ENCODE measurements at regions not wholly inside any gene's neighbourhood (a gene's known extent, or its start where the extent isn't known, plus 50 kb on each side); places are given as distances from the start of the nearest gene placed in this dataset.
"Not testable (repeated sequence)": the region's sequence is repeated elsewhere in the genome, so short reads cannot be mapped to it uniquely, and the experiment has no call there.

DNA sequence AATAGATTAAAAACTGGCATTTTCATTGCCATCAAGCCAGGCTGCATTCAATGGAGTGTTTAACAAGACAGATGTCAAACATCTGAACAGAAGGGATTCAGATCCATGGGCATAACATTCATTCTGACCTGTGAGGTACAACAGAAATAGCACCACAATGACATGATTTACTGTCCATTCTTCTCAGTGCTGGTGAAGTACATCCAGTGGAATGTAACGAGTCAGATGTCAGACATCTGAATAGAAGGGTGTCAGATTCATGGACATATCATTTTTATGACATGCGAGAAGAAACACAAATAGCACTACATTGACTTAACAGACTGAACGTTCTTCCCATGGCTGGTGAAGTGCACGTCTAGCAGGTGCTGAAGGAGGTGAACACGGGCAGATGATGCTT, 186.4 kb downstream of the PPP4R3C start:
- TF ChIP-seq POLR2A (IDR thresholded peaks at IDR 0.05): no peak
- TF ChIP-seq, protein P1, sequence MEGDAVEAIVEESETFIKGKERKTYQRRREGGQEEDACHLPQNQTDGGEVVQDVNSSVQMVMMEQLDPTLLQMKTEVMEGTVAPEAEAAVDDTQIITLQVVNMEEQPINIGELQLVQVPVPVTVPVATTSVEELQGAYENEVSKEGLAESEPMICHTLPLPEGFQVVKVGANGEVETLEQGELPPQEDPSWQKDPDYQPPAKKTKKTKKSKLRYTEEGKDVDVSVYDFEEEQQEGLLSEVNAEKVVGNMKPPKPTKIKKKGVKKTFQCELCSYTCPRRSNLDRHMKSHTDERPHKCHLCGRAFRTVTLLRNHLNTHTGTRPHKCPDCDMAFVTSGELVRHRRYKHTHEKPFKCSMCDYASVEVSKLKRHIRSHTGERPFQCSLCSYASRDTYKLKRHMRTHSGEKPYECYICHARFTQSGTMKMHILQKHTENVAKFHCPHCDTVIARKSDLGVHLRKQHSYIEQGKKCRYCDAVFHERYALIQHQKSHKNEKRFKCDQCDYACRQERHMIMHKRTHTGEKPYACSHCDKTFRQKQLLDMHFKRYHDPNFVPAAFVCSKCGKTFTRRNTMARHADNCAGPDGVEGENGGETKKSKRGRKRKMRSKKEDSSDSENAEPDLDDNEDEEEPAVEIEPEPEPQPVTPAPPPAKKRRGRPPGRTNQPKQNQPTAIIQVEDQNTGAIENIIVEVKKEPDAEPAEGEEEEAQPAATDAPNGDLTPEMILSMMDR (IDR thresholded peaks at IDR 0.05): no peak
- WGBS, 2 donors: 51 to 62% methylated on average over 5 of the region's 5 CpGs
- DNase-seq (ENCODE audit: low spot score in 2 of 2): no peak
- H3K4me3 ChIP-seq (ENCODE audit: low read depth, poor library complexity, severe bottlenecking): no peak overlapping the region
- intact Hi-C loops (cut with DNase I; ENCODE audit: low total_unique reads): no loop called here

DNA sequence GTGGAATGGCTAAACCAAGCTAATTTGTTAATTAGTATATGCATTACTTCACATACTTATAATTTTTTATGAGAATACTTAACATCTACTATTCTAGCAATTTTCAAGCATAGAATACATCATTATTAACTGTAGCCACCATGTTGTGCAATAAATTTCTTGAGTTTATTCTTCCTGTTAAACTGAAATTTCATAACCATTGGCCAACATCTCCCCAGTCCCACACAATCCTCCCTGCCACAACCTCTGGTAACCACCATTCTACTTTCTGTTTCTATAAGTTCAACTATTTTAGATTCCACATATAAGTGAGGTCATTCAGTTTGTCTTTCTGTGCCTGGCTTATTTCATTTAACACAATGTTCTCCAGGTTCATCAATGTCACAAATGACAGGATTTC, 208.5 kb downstream of the PPP4R3C start:
- H3K4me3 ChIP-seq (ENCODE audit: low read depth, poor library complexity, severe bottlenecking): no peak overlapping the region
- no peak for DNase-seq (ENCODE audit: low spot score in 2 of 2)
- intact Hi-C loops (cut with DNase I; ENCODE audit: low total_unique reads): no loop called here
- no peak for TF ChIP-seq POLR2A (IDR thresholded peaks at IDR 0.05)
- TF ChIP-seq, protein P1 (IDR thresholded peaks at IDR 0.05): no peak

DNA sequence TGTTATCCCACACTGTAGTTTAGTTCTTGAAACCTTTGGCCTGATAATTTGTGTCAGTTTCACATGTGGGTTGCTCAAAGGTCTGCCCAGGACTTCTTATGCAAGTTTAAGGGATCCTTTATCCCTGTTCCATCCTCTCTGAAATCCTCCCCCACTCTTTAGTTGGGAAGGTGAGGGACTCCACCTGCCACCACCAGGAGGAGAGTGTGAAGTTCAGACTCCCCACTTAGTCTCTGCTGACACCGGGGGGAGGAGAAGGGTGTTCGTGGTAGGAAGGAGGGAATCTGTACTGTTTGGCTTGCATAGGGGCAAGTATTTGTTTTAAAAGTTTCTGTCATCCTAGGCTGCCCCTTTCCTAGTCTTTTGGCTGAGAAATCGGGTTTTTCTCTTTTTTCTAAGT, 211.8 kb downstream of the PPP4R3C start:
- DNase-seq (ENCODE audit: low spot score in 2 of 2): no peak
- H3K4me3 ChIP-seq (ENCODE audit: low read depth, poor library complexity, severe bottlenecking): no peak overlapping the region
- no peak for TF ChIP-seq POLR2A (IDR thresholded peaks at IDR 0.05)
- TF ChIP-seq, protein P1 (IDR thresholded peaks at IDR 0.05): no peak
- 51 to 65% methylated on average over 3 of the region's 3 CpGs for WGBS, 2 donors
- intact Hi-C loops (cut with DNase I; ENCODE audit: low total_unique reads): no loop called here

DNA sequence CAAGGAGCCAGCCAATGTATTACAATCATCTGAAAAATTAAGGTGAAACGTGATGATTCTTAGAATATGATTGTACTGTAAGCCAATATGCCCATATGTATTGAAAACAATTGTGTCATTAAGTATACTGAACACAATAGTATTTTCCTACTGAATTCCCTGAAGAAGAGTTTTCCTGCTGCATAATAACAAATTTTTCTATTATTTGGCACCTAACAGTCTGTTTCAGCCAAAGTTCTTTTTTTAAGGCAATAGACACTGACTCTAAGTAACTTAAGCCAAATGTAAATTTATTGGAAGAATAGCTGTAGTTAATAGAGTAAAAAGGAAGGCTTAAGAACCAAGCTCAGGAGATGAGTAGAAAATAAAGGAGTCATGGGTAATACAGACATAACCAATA, 220.6 kb downstream of the PPP4R3C start:
- intact Hi-C loops (cut with DNase I; ENCODE audit: low total_unique reads): no loop called here
- no peak overlapping the region for H3K4me3 ChIP-seq (ENCODE audit: low read depth, poor library complexity, severe bottlenecking)
- 46 to 57% methylated on average over 1 of the region's 1 CpG for WGBS, 2 donors
- no peak for TF ChIP-seq POLR2A (IDR thresholded peaks at IDR 0.05)
- TF ChIP-seq, protein P1 (IDR thresholded peaks at IDR 0.05): no peak
- DNase-seq (ENCODE audit: low spot score in 2 of 2): no peak

DNA sequence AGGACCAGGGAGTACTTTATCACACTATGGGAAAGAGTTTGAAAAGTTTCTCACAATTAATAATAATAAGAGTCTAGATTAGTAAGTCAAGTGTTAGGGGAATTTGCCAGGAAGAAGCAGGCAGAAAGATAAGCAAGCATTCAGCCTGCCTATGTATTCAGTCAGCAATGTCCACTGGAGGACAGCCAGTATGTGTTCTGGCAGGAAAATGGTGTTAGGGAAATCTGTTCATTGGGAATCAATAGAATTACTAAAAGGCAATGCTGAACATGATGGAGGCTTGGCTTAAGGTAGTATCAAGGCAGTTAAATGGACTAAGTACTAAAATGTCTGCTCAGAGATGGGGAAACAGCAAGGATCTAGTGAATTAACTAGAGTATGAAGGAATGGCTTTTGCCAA, 221.2 kb downstream of the PPP4R3C start:
- DNase-seq (ENCODE audit: low spot score in 2 of 2): no peak
- intact Hi-C loops (cut with DNase I; ENCODE audit: low total_unique reads): no loop called here
- H3K4me3 ChIP-seq (ENCODE audit: low read depth, poor library complexity, severe bottlenecking): no peak overlapping the region
- TF ChIP-seq, protein P1 (IDR thresholded peaks at IDR 0.05): no peak
- TF ChIP-seq POLR2A (IDR thresholded peaks at IDR 0.05): no peak

DNA sequence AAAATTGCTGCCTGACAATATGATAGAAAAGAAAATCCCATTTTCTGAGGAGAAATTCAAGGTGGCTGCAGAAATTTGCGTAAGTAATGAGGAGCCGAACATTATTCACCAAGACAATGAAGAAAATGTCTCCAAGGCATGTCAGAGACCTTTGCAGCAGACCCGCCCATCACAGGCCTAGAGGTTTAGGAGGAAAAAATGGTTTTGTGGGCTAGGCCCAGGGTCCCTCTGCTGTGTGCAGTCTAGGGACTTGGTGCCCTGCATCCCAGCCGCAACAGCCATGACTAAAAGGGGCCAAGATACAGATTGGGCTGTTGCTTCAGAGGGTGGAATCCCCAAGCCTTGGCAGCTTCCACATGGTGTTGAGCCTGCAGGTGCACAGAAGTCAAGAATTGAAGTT, 223.1 kb downstream of the PPP4R3C start:
- H3K4me3 ChIP-seq (ENCODE audit: low read depth, poor library complexity, severe bottlenecking); intact Hi-C loops (cut with DNase I; ENCODE audit: low total_unique reads); DNase-seq (ENCODE audit: low spot score in 2 of 2): not testable (repeated sequence)
- WGBS, 2 donors: 90 to 94% methylated on average over 4 of the region's 4 CpGs

Measured in lower leg skin (tissue), 4 donors.